Renal cortex interstitium (tissue), 11 donors: ENCODE measurements at regions not wholly inside any gene's neighbourhood (a gene's known extent, or its start where the extent isn't known, plus 50 kb on each side); places are given as distances from the start of the nearest gene placed in this dataset.
"Not testable (repeated sequence)": the region's sequence is repeated elsewhere in the genome, so short reads cannot be mapped to it uniquely, and the experiment has no call there.

Experiments
- DNase-seq, 11 donors: peaks; one replicate each; pipeline ENCODE4 v3.0.0-alpha.2; 2013; ENCODE audit warnings: low read depth in 9 of 11, low spot score in 4 of 11; ENCODE audit errors: extremely low read depth in 1 of 11

GRCh38 chr10:71076473-71077142 lies 135.8 kb upstream of the UNC5B start:
- DNase-seq = no peak

- no peak for DNase-seq
These were observed 135.2 kb upstream of the UNC5B start for GRCh38 chr10:71077143-71077581.

GRCh38 chr10:71077796-71078453 lies 134.4 kb upstream of the UNC5B start:
- DNase-seq = no peak

- DNase-seq = no peak
These were observed 133.8 kb upstream of the UNC5B start for GRCh38 chr10:71078454-71079145.

GRCh38 chr10:71079761-71080380 lies 132.5 kb upstream of the UNC5B start:
- no peak for DNase-seq

- DNase-seq = no peak
These were observed 131.8 kb upstream of the UNC5B start for GRCh38 chr10:71080381-71081228.

GRCh38 chr10:71081229-71081560 lies 131.2 kb upstream of the UNC5B start:
- DNase-seq = no peak

GRCh38 chr10:71081912-71082311 lies 130.5 kb upstream of the UNC5B start:
- no peak for DNase-seq

DNA sequence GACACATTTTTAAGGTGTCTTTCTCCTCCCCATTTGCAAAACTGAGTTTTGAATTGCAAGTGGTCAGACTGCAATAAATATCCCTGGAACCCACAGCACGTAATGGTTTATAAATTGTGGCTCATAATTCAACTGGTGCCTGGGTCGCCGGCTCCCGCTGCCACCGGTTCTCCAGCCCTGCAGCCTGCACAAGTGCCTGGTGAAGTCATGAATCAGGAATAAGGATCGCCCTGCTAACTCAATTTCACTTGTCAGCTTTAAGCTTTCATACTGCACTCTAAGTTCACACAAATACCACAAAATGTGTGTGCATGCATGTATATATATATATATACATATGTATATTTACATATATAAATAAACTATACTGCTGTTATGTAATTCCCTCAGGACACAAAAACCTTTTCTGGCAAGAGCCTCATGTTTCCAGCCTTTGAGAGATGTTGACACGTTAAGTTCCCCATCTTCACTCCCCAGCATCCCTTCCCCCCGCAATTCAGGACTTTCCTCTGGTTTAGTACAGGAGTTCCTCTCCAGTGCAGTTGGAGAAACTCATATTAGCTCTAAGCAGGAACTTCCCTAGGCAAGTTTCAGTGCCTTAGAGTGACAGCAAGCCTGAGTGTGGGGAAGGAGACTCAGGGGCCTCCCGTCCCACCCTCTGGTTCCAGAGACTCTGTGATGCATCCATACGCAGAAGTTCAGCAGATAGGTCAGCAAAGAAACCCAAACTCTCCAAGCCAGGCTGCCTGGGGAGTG lies 129.2 kb upstream of the UNC5B start:
- DNase-seq = no peak

- DNase-seq = no peak
These were observed 128.7 kb upstream of the UNC5B start for GRCh38 chr10:71083716-71083975.

DNA sequence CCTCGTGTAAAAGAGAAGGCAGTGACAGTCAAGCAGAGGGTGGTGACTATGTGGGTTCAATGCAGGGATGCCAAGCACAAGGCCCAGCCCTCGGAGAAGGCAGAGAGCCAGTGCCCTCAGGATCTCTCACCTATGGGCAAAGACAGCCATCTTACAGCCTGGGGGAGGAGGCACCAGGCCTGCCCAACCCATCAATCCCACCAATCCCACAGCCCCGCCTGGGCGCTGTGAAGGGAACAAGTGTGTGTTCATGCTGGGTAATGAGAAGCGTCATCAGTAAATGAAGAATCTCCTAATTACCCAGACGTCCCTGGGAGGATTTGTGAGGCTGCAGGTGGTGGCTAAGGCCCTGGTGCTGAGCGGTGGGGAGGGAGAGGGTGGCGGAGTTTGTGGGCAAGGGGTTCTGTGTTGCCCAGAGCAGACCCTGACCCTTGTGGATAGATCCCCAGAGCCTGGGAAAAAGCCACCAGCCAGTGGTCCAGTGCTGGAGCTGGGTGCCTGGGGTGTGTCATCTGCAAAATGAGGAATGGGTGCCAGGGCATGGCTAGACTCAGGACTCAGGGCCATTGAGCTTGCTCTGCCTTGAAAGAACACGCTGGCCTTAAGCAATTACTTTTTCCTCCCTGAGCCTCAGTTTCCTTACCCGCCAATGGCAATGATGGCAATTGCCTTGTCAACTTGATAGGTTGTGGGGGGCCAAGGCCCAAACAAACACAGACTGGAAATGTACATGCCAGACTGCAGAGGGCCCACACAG lies 128.1 kb upstream of the UNC5B start:
- no peak for DNase-seq

- DNase-seq = no peak
These were observed 127.6 kb upstream of the UNC5B start for GRCh38 chr10:71084818-71085126.

GRCh38 chr10:71085689-71086438 lies 126.5 kb upstream of the UNC5B start:
- no peak for DNase-seq

DNA sequence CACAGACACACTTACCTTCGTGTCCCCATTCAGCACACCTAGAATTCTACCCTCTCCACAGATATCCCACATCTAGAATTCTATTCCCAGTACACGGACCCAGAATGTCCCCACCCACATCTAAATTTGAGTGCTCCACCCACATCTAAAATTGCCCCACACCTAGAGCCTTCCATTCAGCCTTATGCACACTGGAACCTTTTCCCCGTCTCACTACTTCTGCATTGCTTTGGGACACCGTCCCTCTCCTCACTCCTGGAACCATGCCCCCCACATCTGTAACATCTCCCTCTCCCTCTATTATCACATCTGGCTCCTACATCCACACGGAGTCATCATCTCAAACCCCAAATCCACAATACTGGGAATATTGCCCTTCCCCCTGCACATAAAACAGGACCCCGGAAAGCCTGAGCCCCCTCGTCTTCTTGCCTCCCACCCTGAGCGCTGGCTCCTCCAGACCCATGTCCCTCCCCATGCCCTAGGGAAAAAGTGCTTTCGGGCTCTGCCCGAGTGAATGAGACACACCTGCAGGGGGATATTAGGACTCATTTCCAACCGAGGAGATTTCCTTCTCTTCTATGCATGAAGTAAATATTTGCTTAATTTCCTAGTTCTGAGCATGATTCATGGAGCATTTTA lies 125.8 kb upstream of the UNC5B start:
- no peak for DNase-seq

- no peak for DNase-seq
These were observed 124.7 kb upstream of the UNC5B start for GRCh38 chr10:71087622-71088021.

- no peak for DNase-seq
These were observed 124.3 kb upstream of the UNC5B start for GRCh38 chr10:71088054-71088453.

DNA sequence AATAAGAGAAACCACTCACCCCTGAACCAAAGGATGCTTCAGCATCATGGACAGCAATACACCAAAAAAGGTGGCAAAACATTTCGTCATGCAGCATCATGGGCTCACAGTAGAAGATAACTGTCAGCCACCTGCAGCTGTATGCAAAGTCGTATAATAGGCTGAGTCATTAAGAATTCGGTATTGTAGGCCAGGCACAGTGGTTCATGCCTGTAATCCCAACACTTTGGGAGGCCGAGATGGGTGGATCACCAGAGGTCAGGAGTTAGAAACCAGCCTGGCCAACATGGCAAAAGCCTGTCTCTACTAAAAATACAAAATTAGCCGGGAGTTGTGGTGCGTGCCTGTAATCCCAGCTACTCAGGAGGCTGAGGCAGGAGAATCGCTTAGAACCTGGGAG lies 123.8 kb upstream of the UNC5B start:
- not testable (repeated sequence) for DNase-seq
